Activated naive CD4-positive, alpha-beta T cell treated with anti-CD3 and anti-CD28 coated beads, Interleukin-2, amount 10 ng/mL, durations not matched to agents 7 days and 5 days (primary cell): ENCODE measurements at regions not wholly inside any gene's neighbourhood (a gene's known extent, or its start where the extent isn't known, plus 50 kb on each side); places are given as distances from the start of the nearest gene placed in this dataset.

ENCODE experiments used
- CTCF ChIA-PET: fragments of 350-600 bp; sonication (Branson Sonifier 250); formaldehyde crosslinking; loops from one replicate; lab custom pipeline; 2021; ENCODE audit warnings: antibody characterized with exemption; lab: Charles Lee
- DNase-seq: peaks from one replicate; pipeline ENCODE4 v3.0.0-alpha.2; 2020
- H3K27ac Mint-ChIP-seq: one replicate; pipeline ENCODE4 v1.8.0; 2021; ENCODE audit warnings: mild to moderate bottlenecking, moderate library complexity, mixed read lengths
- H3K27me3 Mint-ChIP-seq: one replicate; pipeline ENCODE4 v1.8.0; 2021; ENCODE audit warnings: mild to moderate bottlenecking, mixed read lengths
- H3K36me3 Mint-ChIP-seq: one replicate; pipeline ENCODE4 v1.8.0; 2021; ENCODE audit warnings: mixed read lengths
- H3K4me1 Mint-ChIP-seq: one replicate; pipeline ENCODE4 v1.8.0; 2021; ENCODE audit warnings: mixed read lengths
- H3K4me3 Mint-ChIP-seq: one replicate; pipeline ENCODE4 v1.8.0; 2021; ENCODE audit warnings: mild to moderate bottlenecking, moderate library complexity, mixed read lengths
- H3K9me3 Mint-ChIP-seq: one replicate; pipeline ENCODE4 v1.8.0; 2021; ENCODE audit warnings: mixed read lengths

DNA sequence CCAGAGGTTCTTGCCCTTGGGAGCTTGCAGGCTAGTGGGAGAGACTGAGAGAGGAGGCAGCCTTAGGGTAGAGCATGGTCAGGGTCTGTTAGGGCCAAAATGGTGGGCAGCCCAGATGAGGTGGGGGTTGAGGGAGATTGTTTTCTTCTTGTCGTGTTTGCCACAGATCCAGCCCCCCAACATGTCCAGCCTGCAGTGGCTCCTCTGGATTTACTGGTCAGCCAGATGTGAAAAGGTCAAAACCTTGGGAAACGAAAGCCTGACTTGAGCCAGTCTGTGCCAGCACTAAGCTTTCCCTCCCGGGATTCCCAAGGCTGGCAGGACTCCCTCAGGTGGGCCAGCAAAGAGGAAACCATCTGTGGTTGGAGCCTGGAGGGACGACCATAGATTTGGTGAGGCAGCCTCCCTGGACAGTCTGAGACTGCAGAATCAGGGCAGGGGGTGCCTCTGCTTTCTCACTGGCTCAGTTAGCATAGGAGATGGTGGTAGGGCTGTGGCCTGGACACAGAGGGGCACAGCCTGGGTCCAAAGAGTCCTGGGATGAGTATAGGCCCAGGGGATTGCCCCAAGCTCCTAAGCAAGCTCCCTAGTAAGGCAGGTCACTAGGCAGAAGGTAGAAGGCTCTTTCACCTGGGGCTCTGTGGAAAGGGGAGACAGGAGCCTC is 51.2 kb upstream of the PRR23C start:
- no peak for DNase-seq
- H3K4me3 Mint-ChIP-seq: no peak overlapping the region
- H3K4me1 Mint-ChIP-seq: no peaks in the 10 kb centered on the region
- H3K27me3 Mint-ChIP-seq: peaks cover 16% of the 10 kb centered on the region
- no peaks in the 10 kb centered on the region for H3K36me3 Mint-ChIP-seq
- H3K27ac Mint-ChIP-seq: no peak overlapping the region
- H3K9me3 Mint-ChIP-seq: peaks cover 2% of the 10 kb centered on the region
- CTCF ChIA-PET: no interaction called here

DNA sequence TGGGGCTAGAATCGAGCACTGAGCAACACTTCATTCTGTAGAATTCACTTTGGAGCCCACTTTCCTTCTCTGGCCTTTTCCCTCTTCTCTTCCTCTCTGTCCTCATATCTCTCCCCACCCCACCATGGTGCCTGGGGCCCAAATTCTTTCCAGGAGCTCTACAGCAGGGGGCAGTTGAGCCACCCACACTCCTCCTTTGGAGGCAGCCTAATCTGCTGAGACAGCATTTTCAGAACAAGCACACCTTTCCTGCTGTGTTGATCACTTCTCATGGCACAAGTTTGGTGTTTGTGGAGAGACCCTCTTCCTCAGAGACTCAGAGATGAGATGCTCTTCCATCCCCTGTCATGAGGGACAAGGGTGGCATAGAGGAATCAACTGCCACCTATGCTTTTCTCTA is 52.0 kb upstream of the PRR23C start:
- no peak for DNase-seq
- no peaks in the 10 kb centered on the region for H3K4me1 Mint-ChIP-seq
- CTCF ChIA-PET: no interaction called here
- no peak overlapping the region for H3K4me3 Mint-ChIP-seq
- H3K9me3 Mint-ChIP-seq: peaks cover 2% of the 10 kb centered on the region
- peaks cover 16% of the 10 kb centered on the region for H3K27me3 Mint-ChIP-seq
- no peak overlapping the region for H3K27ac Mint-ChIP-seq
- H3K36me3 Mint-ChIP-seq: no peaks in the 10 kb centered on the region

- Mint-ChIP-seq H3K36me3 (no peaks in the 10 kb centered on the region), H3K4me1 (no peaks in the 10 kb centered on the region), H3K27me3 (peaks cover 21% of the 10 kb centered on the region), H3K27ac (no peak overlapping the region), H3K4me3 (no peak overlapping the region), H3K9me3 (no peaks in the 10 kb centered on the region)
- CTCF ChIA-PET: interaction anchor here (1.4 kb wide), 1 partner anchor 13 kb away, joined by 4 read pairs; no protein-coding TSS in a partner anchor
- no peak for DNase-seq
These were observed 53.7 kb upstream of the PRR23C start for GRCh38 chr3:139098391-139098790.

DNA sequence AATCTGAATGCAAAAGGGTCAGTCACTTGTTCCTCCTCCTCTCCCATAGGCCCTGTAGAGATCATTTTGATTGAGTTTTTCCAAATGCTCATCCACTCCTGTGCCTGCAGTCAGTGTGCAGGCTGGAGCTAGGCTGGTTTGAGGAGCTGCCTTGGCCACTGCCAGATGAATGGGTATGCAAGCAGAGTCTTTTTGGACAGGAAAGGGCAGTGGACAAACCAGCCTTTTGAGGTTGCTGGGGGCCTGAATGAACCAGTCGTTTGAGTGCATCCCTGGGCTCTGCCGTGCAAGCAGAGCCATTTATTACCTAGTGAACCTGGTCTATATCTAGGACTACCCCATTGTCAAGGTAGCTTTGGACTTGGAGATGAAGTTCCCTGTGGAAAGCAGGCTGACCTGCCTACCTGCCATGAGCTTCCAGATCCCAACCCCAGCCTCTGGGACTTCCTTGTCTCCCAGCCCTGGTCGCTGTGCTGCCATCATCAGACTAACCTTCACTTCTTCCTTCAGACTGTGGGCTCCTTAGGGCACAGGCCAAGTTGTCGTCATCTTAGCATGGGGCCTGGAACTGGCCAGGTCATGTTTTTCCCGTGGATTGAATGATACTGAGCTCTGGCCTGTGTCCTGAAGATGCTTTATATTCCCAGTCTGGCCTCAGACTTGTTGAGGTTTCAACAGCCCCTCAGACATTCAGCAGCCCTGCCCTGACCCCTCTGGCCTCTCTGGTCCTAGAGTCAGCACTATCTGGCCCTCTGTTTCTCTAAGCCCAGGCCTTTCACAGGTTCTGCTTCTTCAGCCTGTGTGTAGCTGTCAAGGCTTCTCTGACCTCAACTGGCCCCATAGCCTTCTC is 55.5 kb upstream of the PRR23C start:
- peaks cover 21% of the 10 kb centered on the region for H3K27me3 Mint-ChIP-seq
- CTCF ChIA-PET: interaction anchor here (1.9 kb wide), 1 partner anchor 11 kb away, joined by 10 read pairs; no protein-coding TSS in a partner anchor

DNA sequence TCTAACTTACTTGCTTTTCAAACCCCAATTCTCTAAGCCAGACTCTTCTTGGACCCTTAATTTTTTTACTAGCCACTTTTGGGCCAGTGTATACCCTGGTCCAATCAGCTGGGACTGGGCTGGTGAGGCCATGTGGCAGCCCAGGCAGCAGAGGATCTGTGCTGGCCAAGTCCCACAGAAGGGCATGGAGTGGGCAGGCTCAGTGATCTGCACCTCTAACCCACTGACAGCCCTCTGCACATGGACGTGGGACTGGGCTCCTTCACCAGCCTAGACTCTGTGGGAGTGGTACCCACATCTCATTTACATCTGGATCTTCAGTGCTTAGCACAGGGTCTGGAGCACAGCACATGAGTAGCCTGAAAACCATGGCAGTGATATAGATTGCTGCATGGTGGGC is 56.1 kb upstream of the PRR23C start:
- CTCF ChIA-PET: interaction anchor here (1.9 kb wide), 1 partner anchor 10 kb away, joined by 10 read pairs; no protein-coding TSS in a partner anchor
- H3K4me1 Mint-ChIP-seq: no peaks in the 10 kb centered on the region
- DNase-seq: no peak
- no peak overlapping the region for H3K4me3 Mint-ChIP-seq
- H3K27ac Mint-ChIP-seq: no peak overlapping the region
- H3K9me3 Mint-ChIP-seq: no peaks in the 10 kb centered on the region
- peaks cover 15% of the 10 kb centered on the region for H3K27me3 Mint-ChIP-seq
- H3K36me3 Mint-ChIP-seq: no peaks in the 10 kb centered on the region

More for the DNA sequence above, 55.5 kb upstream of the PRR23C start:
- Mint-ChIP-seq H3K27ac (no peak overlapping the region), H3K9me3 (no peaks in the 10 kb centered on the region), H3K36me3 (no peaks in the 10 kb centered on the region), H3K4me1 (no peaks in the 10 kb centered on the region), H3K4me3 (no peak overlapping the region)
- DNase-seq: no peak

DNA sequence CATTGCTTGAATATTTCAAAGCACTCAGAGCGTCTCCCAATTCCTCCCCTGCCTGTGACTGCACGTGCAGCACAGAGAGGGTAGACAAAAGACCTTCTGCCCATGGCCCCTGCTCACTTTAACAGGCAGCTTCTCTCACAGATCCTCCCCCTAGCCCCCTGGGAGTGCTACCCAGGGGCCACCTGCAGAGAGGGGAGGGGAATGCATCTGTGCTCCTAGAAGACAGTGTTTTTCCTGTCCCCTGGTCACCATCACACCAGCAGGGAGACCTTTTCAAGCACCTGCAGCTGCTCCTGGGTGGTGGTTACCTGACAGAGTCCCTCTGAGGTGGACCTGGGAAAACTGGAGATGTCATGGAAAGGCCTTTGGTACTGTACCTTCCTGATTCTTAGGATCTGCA is 56.7 kb upstream of the PRR23C start:
- H3K36me3 Mint-ChIP-seq: no peaks in the 10 kb centered on the region
- H3K4me3 Mint-ChIP-seq: no peak overlapping the region
- no peaks in the 10 kb centered on the region for H3K4me1 Mint-ChIP-seq
- no peaks in the 10 kb centered on the region for H3K9me3 Mint-ChIP-seq
- CTCF ChIA-PET: interaction anchor here (1.9 kb wide), 1 partner anchor 10 kb away, joined by 10 read pairs; no protein-coding TSS in a partner anchor
- DNase-seq: no peak
- no peak overlapping the region for H3K27ac Mint-ChIP-seq
- peaks cover 16% of the 10 kb centered on the region for H3K27me3 Mint-ChIP-seq

GRCh38 chr3:139103484-139103883 is 58.8 kb upstream of the PRR23C start:
- no peak for DNase-seq
- H3K27me3 Mint-ChIP-seq: peaks cover 23% of the 10 kb centered on the region
- no peaks in the 10 kb centered on the region for H3K36me3 Mint-ChIP-seq
- H3K4me3 Mint-ChIP-seq: no peak overlapping the region
- no peak overlapping the region for H3K27ac Mint-ChIP-seq
- no peaks in the 10 kb centered on the region for H3K4me1 Mint-ChIP-seq
- H3K9me3 Mint-ChIP-seq: no peaks in the 10 kb centered on the region
- CTCF ChIA-PET: interaction anchor here (1.2 to 1.3 kb wide), 2 partner anchors 8 to 9 kb away, joined by 3 to 4 read pairs; no protein-coding TSS in a partner anchor

GRCh38 chr3:139104062-139104461 is 59.4 kb upstream of the PRR23C start:
- CTCF ChIA-PET: no interaction called here
- Mint-ChIP-seq H3K36me3 (no peaks in the 10 kb centered on the region), H3K4me3 (no peak overlapping the region), H3K27ac (no peak overlapping the region), H3K27me3 (peaks cover 23% of the 10 kb centered on the region), H3K9me3 (no peaks in the 10 kb centered on the region), H3K4me1 (no peaks in the 10 kb centered on the region)
- DNase-seq: no peak

DNA sequence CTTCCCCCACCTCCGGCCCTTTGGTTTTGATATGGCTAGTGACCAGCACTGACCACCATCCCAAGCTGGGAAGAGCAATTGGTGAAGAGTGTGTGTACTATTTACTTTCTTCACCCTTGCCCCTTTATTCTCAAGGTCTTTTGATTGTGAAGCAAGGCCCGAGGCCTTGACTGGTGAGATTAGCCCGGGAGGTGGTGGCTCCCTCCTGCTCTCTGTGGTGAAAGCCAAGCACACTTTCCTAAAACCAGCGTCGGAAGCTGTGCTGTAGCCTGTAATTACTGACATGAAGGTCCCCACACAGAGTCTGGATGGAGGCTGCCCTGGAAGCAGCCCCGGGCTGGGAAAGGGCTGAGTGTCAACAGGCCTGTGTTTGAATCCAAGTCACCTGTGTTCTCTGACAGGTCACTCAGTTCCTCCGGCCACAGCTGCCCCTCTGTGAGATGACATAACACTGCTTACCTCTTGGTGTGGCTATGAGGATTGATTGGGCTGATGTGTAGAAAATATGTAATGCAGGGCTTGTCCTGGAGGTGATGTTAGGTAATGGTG is 60.5 kb upstream of the PRR23C start:
- Mint-ChIP-seq H3K4me1 (peaks cover 3% of the 10 kb centered on the region), H3K27me3 (peaks cover 26% of the 10 kb centered on the region), H3K4me3 (no peak overlapping the region), H3K27ac (no peak overlapping the region), H3K36me3 (no peaks in the 10 kb centered on the region), H3K9me3 (no peaks in the 10 kb centered on the region)
- CTCF ChIA-PET: no interaction called here
- DNase-seq: no peak

- Mint-ChIP-seq H3K27ac (no peak overlapping the region), H3K4me1 (peaks cover 10% of the 10 kb centered on the region)
- CTCF ChIA-PET: no interaction called here
These were observed 61.6 kb upstream of the PRR23C start for GRCh38 chr3:139106013-139106932.

GRCh38 chr3:139107424-139108252 is 62.9 kb upstream of the PRR23C start:
- Mint-ChIP-seq H3K9me3 (no peaks in the 10 kb centered on the region), H3K36me3 (no peaks in the 10 kb centered on the region), H3K27ac (no peak overlapping the region), H3K4me3 (no peak overlapping the region), H3K27me3 (peaks cover 37% of the 10 kb centered on the region), H3K4me1 (peaks cover 10% of the 10 kb centered on the region)
- CTCF ChIA-PET: no interaction called here
- DNase-seq: no peak

More at GRCh38 chr3:139106013-139106932, 61.6 kb upstream of the PRR23C start:
- Mint-ChIP-seq H3K9me3 (no peaks in the 10 kb centered on the region), H3K36me3 (no peaks in the 10 kb centered on the region), H3K4me3 (no peak overlapping the region), H3K27me3 (peaks cover 30% of the 10 kb centered on the region)
- no peak for DNase-seq

GRCh38 chr3:139108253-139108969 is 63.7 kb upstream of the PRR23C start:
- H3K9me3 Mint-ChIP-seq: no peaks in the 10 kb centered on the region
- CTCF ChIA-PET: no interaction called here

More at GRCh38 chr3:139108253-139108969, 63.7 kb upstream of the PRR23C start:
- Mint-ChIP-seq H3K36me3 (no peaks in the 10 kb centered on the region), H3K27ac (no peak overlapping the region), H3K4me1 (peaks cover 10% of the 10 kb centered on the region), H3K27me3 (peaks cover 39% of the 10 kb centered on the region), H3K4me3 (no peak overlapping the region)
- DNase-seq: no peak
